Left ventricle myocardium inferior (tissue), 1 donor: ENCODE measurements at regions not wholly inside any gene's neighbourhood (a gene's known extent, or its start where the extent isn't known, plus 50 kb on each side); places are given as distances from the start of the nearest gene placed in this dataset.
"Not testable (repeated sequence)": the region's sequence is repeated elsewhere in the genome, so short reads cannot be mapped to it uniquely, and the experiment has no call there.

Experiments used
- DNase-seq: peaks from one replicate; pipeline ENCODE4 v3.0.0-alpha.2; 2020
- H3K27ac ChIP-seq: fragments of 200-600 bp; replicated peaks from 2 replicates; pipeline ENCODE4 v1.8.0; 2021
- H3K27me3 ChIP-seq: fragments of 200-600 bp; 2 replicates; pipeline ENCODE4 v1.8.0; 2021; ENCODE audit warnings: low read depth
- H3K36me3 ChIP-seq: fragments of 200-600 bp; 2 replicates; pipeline ENCODE4 v1.8.0; 2021
- H3K4me1 ChIP-seq: fragments of 200-600 bp; 2 replicates; pipeline ENCODE4 v1.8.0; 2021
- H3K4me3 ChIP-seq: fragments of 200-600 bp; 2 replicates; pipeline ENCODE4 v1.8.0; 2021; ENCODE audit warnings: mild to moderate bottlenecking, moderate library complexity
- H3K9me3 ChIP-seq: fragments of 200-600 bp; replicated peaks from 2 replicates; pipeline ENCODE4 v1.8.0; 2021
- intact Hi-C: fragments of 100-400 bp; cut with micrococcal nuclease; formaldehyde crosslinking; loops from one replicate; pipeline ENCODE4 v1.11.0; 2022
- TF ChIP-seq, protein P1 (sequence below): fragments of 200-600 bp; IDR thresholded peaks from 2 replicates; pipeline ENCODE4 v1.8.0; 2021; ENCODE audit warnings: antibody characterized with exemption, mild to moderate bottlenecking, borderline replicate concordance
- donor health status: DM: no; HTN: yes; CAD: no; lungs with severe emphysema.

GRCh38 chr5:176144508-176144907 is 93.7 kb upstream of the SIMC1 start:
- H3K36me3 ChIP-seq = no peaks in the 10 kb centered on the region
- intact Hi-C loops = loop anchor here (10.0 kb wide), 1 partner anchor 900 kb away; no protein-coding TSS in a partner anchor
- TF ChIP-seq, protein P1, sequence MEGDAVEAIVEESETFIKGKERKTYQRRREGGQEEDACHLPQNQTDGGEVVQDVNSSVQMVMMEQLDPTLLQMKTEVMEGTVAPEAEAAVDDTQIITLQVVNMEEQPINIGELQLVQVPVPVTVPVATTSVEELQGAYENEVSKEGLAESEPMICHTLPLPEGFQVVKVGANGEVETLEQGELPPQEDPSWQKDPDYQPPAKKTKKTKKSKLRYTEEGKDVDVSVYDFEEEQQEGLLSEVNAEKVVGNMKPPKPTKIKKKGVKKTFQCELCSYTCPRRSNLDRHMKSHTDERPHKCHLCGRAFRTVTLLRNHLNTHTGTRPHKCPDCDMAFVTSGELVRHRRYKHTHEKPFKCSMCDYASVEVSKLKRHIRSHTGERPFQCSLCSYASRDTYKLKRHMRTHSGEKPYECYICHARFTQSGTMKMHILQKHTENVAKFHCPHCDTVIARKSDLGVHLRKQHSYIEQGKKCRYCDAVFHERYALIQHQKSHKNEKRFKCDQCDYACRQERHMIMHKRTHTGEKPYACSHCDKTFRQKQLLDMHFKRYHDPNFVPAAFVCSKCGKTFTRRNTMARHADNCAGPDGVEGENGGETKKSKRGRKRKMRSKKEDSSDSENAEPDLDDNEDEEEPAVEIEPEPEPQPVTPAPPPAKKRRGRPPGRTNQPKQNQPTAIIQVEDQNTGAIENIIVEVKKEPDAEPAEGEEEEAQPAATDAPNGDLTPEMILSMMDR = no peak
- H3K4me3 ChIP-seq = no peak overlapping the region
- H3K4me1 ChIP-seq = no peaks in the 10 kb centered on the region
- H3K27me3 ChIP-seq = peaks cover 79% of the 10 kb centered on the region
- DNase-seq = no peak
- H3K27ac ChIP-seq = no peak overlapping the region
- H3K9me3 ChIP-seq = peaks cover 8% of the 10 kb centered on the region

DNA sequence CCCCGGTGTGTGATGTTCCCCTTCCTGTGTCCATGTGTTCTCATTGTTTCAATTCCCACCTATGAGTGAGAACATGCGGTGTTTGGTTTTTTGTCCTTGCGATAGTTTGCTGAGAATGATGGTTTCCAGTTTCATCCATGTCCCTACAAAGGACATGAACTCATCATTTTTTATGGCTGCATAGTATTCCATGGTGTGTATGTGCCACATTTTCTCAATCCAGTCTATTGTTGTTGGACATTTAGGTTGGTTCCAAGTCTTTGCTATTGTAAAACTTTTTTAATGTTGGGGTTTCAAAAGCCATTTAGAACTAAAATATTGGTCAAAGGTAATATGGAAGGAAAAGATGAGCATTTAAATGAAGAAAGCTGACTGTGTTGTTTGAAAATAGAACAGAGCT is 88.3 kb upstream of the SIMC1 start:
- not testable (repeated sequence) for H3K36me3 ChIP-seq, H3K4me1 ChIP-seq, H3K27ac ChIP-seq, H3K9me3 ChIP-seq, DNase-seq, H3K4me3 ChIP-seq
- H3K27me3 ChIP-seq = peaks cover 81% of the 10 kb centered on the region
- intact Hi-C loops = loop anchor here (10.0 kb wide), 1 partner anchor 895 kb away; no protein-coding TSS in a partner anchor

DNA sequence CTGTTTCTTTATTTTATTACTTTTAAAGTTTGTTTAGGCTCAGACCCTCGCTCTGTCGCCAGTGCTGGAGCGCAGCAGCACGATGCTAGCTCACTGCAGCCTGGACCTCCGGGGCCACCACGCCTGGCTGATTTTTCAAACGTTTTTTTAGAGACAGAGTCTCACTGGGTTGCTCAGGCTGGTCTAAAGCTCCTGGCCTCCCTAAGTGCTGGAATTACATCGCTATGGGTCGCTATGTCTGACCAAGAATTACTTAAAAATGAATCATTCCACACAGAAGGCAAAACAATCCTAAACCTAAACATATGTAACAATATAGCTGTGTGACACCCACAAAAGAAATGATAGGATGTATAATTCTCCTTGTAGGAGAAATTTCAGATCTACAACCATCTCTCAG is 86.9 kb upstream of the SIMC1 start:
- intact Hi-C loops = no loop called here
- no peak overlapping the region for H3K4me3 ChIP-seq
- no peaks in the 10 kb centered on the region for H3K36me3 ChIP-seq
- TF ChIP-seq, protein P1 = no peak
- no peak for DNase-seq
- peaks cover 80% of the 10 kb centered on the region for H3K27me3 ChIP-seq
- no peaks in the 10 kb centered on the region for H3K4me1 ChIP-seq
- H3K9me3 ChIP-seq = no peaks in the 10 kb centered on the region
- H3K27ac ChIP-seq = no peak overlapping the region

GRCh38 chr5:176152191-176152929 is 85.9 kb upstream of the SIMC1 start:
- no peaks in the 10 kb centered on the region for H3K9me3 ChIP-seq
- peaks cover 74% of the 10 kb centered on the region for H3K27me3 ChIP-seq
- H3K36me3 ChIP-seq = no peaks in the 10 kb centered on the region
- H3K27ac ChIP-seq = no peak overlapping the region
- H3K4me1 ChIP-seq = no peaks in the 10 kb centered on the region
- H3K4me3 ChIP-seq = no peak overlapping the region
- DNase-seq = no peak
- intact Hi-C loops = no loop called here
- TF ChIP-seq, protein P1 = no peak

- intact Hi-C loops = no loop called here
- Histone ChIP-seq H3K4me1 (no peaks in the 10 kb centered on the region), H3K36me3 (no peaks in the 10 kb centered on the region), H3K27me3 (peaks cover 74% of the 10 kb centered on the region), H3K27ac (no peak overlapping the region), H3K4me3 (no peak overlapping the region), H3K9me3 (no peaks in the 10 kb centered on the region)
- DNase-seq = no peak
- TF ChIP-seq, protein P1 = no peak
Measured at GRCh38 chr5:176152930-176153311, 85.3 kb upstream of the SIMC1 start.

- Histone ChIP-seq H3K27me3 (peaks cover 71% of the 10 kb centered on the region), H3K9me3 (no peaks in the 10 kb centered on the region), H3K27ac (no peak overlapping the region), H3K4me1 (no peaks in the 10 kb centered on the region), H3K36me3 (no peaks in the 10 kb centered on the region), H3K4me3 (no peak overlapping the region)
- TF ChIP-seq, protein P1 = no peak
- intact Hi-C loops = no loop called here
- DNase-seq = no peak
Measured at GRCh38 chr5:176153741-176154140, 84.5 kb upstream of the SIMC1 start.
